SK-N-SH (cell line): ENCODE measurements at regions not wholly inside any gene's neighbourhood (a gene's known extent, or its start where the extent isn't known, plus 50 kb on each side); places are given as distances from the start of the nearest gene placed in this dataset.

Experiments used
- CTCF ChIA-PET: fragments of 300-600, 350-600 bp; formaldehyde crosslinking; extraction: SDS; loops from one replicate; lab custom pipeline; 2021; lab: Yijun Ruan, JAX
- POLR2A ChIA-PET: fragments of 350-600 bp; sonication (Branson Sonifier 250); formaldehyde crosslinking; extraction: SDS; loops from one replicate; lab custom pipeline; 2020; ENCODE audit warnings: antibody characterized with exemption, inconsistent platforms; lab: Yijun Ruan, JAX
- DNase-seq: peaks from one replicate; pipeline ENCODE4 v3.0.0; 2012
- H2AFZ ChIP-seq: fragments of 200-600 bp; sonication (generic); 2 replicates; pipeline ENCODE4 v1.8.1; 2016; ENCODE audit warnings: antibody characterized with exemption, mild to moderate bottlenecking, low read depth
- H3F3A ChIP-seq: fragments of 200-600 bp; sonication (generic); replicated peaks from 2 replicates; pipeline ENCODE3; 2016; ENCODE audit warnings: antibody characterized with exemption, mild to moderate bottlenecking; ENCODE audit not compliant: insufficient read depth
- H3K27ac ChIP-seq, 2 experiments: fragments of 200-500 bp in 1 of 2; fragments of 200-600 bp in 1 of 2; sonication (Bioruptor generic) in 1 of 2; sonication (generic), shearing (Covaris generic) in 1 of 2; 2 replicates each; pipeline versions ENCODE4 v1.5.1 to v1.6.1; 2014 to 2016; ENCODE audit warnings: low read depth in 2 of 2, inconsistent platforms in 1 of 2, low read length in 1 of 2, mild to moderate bottlenecking in 1 of 2, mixed read lengths in 1 of 2
- H3K27me3 ChIP-seq: fragments of 200-600 bp; sonication (generic), shearing (Covaris generic); 2 replicates; pipeline ENCODE4 v1.6.1; 2016; ENCODE audit warnings: mixed run types; ENCODE audit not compliant: insufficient read depth
- H3K36me3 ChIP-seq, 2 experiments: fragments of 200-500 bp in 1 of 2; fragments of 200-600 bp in 1 of 2; sonication (Bioruptor generic) in 1 of 2; sonication (generic) in 1 of 2; replicated peaks in 1 of 2; 2 replicates each; pipeline versions ENCODE3 to v1.5.1; 2014 to 2016; ENCODE audit warnings: low read length in 1 of 2, mild to moderate bottlenecking in 1 of 2; ENCODE audit not compliant: insufficient read depth in 2 of 2, control insufficient read depth in 1 of 2
- H3K4me1 ChIP-seq, 2 experiments: fragments of 200-500 bp in 1 of 2; fragments of 200-600 bp in 1 of 2; sonication (Bioruptor generic) in 1 of 2; sonication (generic), shearing (Covaris generic) in 1 of 2; 2 replicates each; pipeline versions ENCODE4 v1.5.1 to v1.6.1; 2014 to 2016; ENCODE audit warnings: low read depth in 1 of 2, low read length in 1 of 2, mixed run types in 1 of 2; ENCODE audit not compliant: insufficient read depth in 2 of 2, control insufficient read depth in 1 of 2
- H3K4me2 ChIP-seq: fragments of 200-600 bp; sonication (generic), shearing (Covaris generic); 2 replicates; pipeline ENCODE4 v1.6.1; 2017; ENCODE audit warnings: mixed run types
- H3K4me3 ChIP-seq, 2 experiments: fragments of 200-500 bp in 1 of 2; fragments of 200-600 bp in 1 of 2; sonication (Bioruptor generic) in 1 of 2; sonication (generic), shearing (Covaris generic) in 1 of 2; 2 replicates each; pipeline versions ENCODE4 v1.5.1 to v1.8.1; 2014 to 2016; ENCODE audit warnings: low read depth in 2 of 2, inconsistent platforms in 1 of 2, low read length in 1 of 2, mild to moderate bottlenecking in 1 of 2, mixed read lengths in 1 of 2, moderate library complexity in 1 of 2
- H3K79me2 ChIP-seq: fragments of 200-600 bp; sonication (generic); 2 replicates; pipeline ENCODE4 v1.8.1; 2017; ENCODE audit warnings: mild to moderate bottlenecking; ENCODE audit not compliant: insufficient read depth
- H3K9ac ChIP-seq: fragments of 200-600 bp; sonication (generic); 2 replicates; pipeline ENCODE4 v1.6.1; 2017; ENCODE audit warnings: mixed run types
- H3K9me2 ChIP-seq: fragments of 200-600 bp; sonication (generic); 2 replicates; pipeline ENCODE4 v1.6.1; 2017; ENCODE audit warnings: mixed run types
- H3K9me3 ChIP-seq: fragments of 200-600 bp; sonication (generic); 2 replicates; pipeline ENCODE4 v1.6.1; 2017; ENCODE audit warnings: mixed run types, mild to moderate bottlenecking, moderate library complexity
- H4K20me1 ChIP-seq: fragments of 200-600 bp; sonication (generic); 2 replicates; pipeline ENCODE4 v1.6.1; 2017; ENCODE audit warnings: mild to moderate bottlenecking, mixed run types; ENCODE audit not compliant: insufficient read depth
- CHD2 ChIP-seq: fragments of 150-350 bp; IDR thresholded peaks from 2 replicates; pipeline ENCODE4 v1.6.1; 2018; ENCODE audit warnings: low read length; ENCODE audit not compliant: partially characterized antibody
- ELF1 ChIP-seq: IDR thresholded peaks from 2 replicates; pipeline ENCODE4 v1.4.0; 2012
- MEF2A ChIP-seq: IDR thresholded peaks from 2 replicates; pipeline ENCODE4 v1.4.0; 2012; ENCODE audit warnings: low read depth, borderline replicate concordance
- MXI1 ChIP-seq: IDR thresholded peaks from 2 replicates; pipeline ENCODE4 v1.6.1; 2012; ENCODE audit warnings: mild to moderate bottlenecking, low read depth, low read length, improper control_type of control experiment
- NFIC ChIP-seq: IDR thresholded peaks from 2 replicates; pipeline ENCODE4 v1.4.0; 2012; ENCODE audit warnings: borderline replicate concordance
- POLR2AphosphoS5 ChIP-seq: IDR thresholded peaks from 2 replicates; pipeline ENCODE4 v1.6.1; 2012; ENCODE audit warnings: low read depth, low read length
- RAD21 ChIP-seq: IDR thresholded peaks from 2 replicates; pipeline ENCODE4 v1.6.1; 2012; ENCODE audit warnings: mild to moderate bottlenecking, low read length
- SIN3A ChIP-seq: IDR thresholded peaks from 2 replicates; pipeline ENCODE4 v1.6.1; 2012; ENCODE audit warnings: low read depth, mild to moderate bottlenecking, low read length, moderate library complexity, borderline replicate concordance
- SMC3 ChIP-seq: IDR thresholded peaks from 2 replicates; pipeline ENCODE4 v1.6.1; 2012; ENCODE audit warnings: low read depth, low read length, improper control_type of control experiment
- TAF1 ChIP-seq: IDR thresholded peaks from 2 replicates; pipeline ENCODE4 v1.6.1; 2012; ENCODE audit warnings: low read depth, mild to moderate bottlenecking, low read length, moderate library complexity, borderline replicate concordance
- YY1 ChIP-seq: IDR thresholded peaks from 2 replicates; pipeline ENCODE4 v1.4.0; 2012; ENCODE audit warnings: low read depth, mild to moderate bottlenecking
- WGBS: methylation state at CpG from one replicate; pipeline ENCODE4 v1.1.6; 2017; ENCODE audit warnings: low lambda C conversion rate; 5-methylcytosine and 5-hydroxymethylcytosine counted together
- TF ChIP-seq, protein P1 (sequence below): IDR thresholded peaks from 2 replicates; pipeline ENCODE4 v1.4.0; 2012; ENCODE audit warnings: low read depth, borderline replicate concordance
- TF ChIP-seq, protein P2 (sequence below): fragments of 150-350 bp; IDR thresholded peaks from 2 replicates; pipeline ENCODE4 v1.6.1; 2016; ENCODE audit warnings: mild to moderate bottlenecking, low read depth, low read length
- TF ChIP-seq, protein P3 (sequence below): fragments of 150-350 bp; IDR thresholded peaks from 2 replicates; pipeline ENCODE4 v1.6.1; 2017; ENCODE audit warnings: antibody characterized with exemption, low read length, low read depth, borderline replicate concordance
- TF ChIP-seq, protein P4 (sequence below): fragments of 200-600 bp; sonication (generic); IDR thresholded peaks from 2 replicates; pipeline ENCODE4 v1.6.1; 2017; ENCODE audit warnings: antibody characterized with exemption, mild to moderate bottlenecking, moderate library complexity

DNA sequence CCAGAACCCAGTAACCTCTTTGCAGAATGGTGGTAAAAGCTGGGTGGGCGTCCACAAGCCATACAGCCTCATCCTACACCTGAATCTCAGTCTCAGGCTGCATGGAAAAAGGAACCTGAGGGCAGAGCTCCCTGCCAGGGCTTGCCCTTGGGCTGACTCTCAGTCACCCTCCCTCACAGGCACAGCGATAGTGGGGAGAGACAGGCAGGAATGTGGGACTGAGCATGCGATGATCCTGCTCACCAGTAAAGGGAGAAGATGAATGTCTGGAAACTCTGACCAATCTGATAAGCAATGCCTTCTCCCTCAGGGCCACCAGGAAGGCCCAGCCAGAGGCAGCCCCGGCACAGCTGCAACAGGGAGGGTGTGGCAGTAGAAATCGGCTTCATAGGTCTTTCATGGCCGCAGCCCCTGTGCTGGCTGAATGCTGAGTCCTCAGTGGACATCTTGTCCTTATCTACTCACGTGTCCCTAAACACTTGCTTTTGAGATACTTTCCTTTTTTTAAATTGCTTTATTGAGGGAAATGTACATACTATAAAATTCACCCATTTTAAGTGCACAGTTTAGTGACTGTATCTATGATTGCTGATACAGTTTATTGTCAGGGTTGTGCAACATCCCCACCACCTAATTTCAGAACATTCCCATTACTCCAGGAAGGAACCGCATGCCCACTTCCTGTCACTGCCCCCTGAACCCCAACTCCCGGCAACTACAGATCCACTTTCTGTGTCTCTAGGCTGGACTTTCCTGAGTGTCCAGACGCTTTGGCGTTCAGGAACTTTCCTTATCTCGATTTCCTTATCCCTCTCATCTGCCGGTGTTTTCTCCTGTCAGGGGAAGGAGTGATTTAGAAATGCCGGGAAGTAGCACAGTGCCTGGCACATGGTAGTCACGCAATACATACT is 258.1 kb downstream of the PCNX1 start:
- no peak overlapping the region for H3K4me3 ChIP-seq
- H3K79me2 ChIP-seq, result no peaks in the 10 kb centered on the region
- WGBS, result 64% methylated on average over 13 of the region's 15 CpGs
- H3K27ac ChIP-seq, result no peak overlapping the region
- no peaks in the 10 kb centered on the region for H3F3A ChIP-seq
- no peak overlapping the region for H3K9ac ChIP-seq
- no peak for TF ChIP-seq SIN3A
- no peak for TF ChIP-seq MEF2A
- DNase-seq, result no peak
- ChIA-PET CTCF (interaction anchor here (1.2 to 1.7 kb wide), 6 partner anchors 23 to 588 kb away, joined by 3 to 6 read pairs (median 4); no protein-coding TSS in a partner anchor), POLR2A (no interaction called here)
- H3K9me3 ChIP-seq, result no peaks in the 10 kb centered on the region
- H3K36me3 ChIP-seq, result no peaks in the 10 kb centered on the region
- H4K20me1 ChIP-seq, result no peaks in the 10 kb centered on the region
- peak overlapping the region; percentile 62; the same call in 1 of the 2 replicates for H2AFZ ChIP-seq
- peaks cover 0 to 12% of the 10 kb centered on the region in 2 experiments; a peak in 1 of 4 replicates for H3K4me1 ChIP-seq
- H3K9me2 ChIP-seq, result no peaks in the 10 kb centered on the region
- no peak overlapping the region for H3K4me2 ChIP-seq
- H3K27me3 ChIP-seq, result no peaks in the 10 kb centered on the region

DNA sequence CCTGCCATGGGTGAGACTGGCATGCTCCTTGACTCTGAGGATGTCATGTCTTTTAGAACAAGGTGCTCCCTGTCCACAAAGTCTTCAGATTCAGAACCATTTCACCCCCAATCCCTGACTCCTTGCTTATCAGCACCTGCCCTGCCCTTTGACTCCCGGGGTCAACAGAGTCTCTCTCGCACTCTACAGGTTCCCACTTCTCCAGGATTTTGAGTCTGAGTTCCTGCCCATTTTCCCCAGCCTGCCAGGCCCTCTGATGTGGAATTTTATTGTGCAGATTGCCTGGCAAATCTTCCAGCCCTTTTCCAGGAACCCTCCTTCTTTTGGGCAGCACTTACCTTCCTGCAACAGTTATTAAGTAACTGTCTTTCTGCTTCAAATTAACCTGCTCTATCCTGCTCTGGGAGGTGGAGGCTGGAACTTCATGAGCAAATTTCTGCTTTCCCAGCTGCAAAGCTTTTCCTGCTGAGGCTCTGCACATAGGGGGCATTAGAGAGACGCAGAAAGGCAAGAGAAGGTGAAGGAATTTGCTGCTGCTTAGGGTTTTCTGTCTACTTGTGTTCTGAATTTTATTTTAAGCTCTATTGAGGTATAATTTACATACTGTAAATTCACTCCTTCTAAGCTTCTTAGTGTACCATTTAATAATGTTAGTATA is 259.1 kb downstream of the PCNX1 start:
- no peak overlapping the region for H3K4me2 ChIP-seq
- POLR2A ChIA-PET, result no interaction called here

More for the DNA sequence above, 259.1 kb downstream of the PCNX1 start:
- Histone ChIP-seq H3K36me3 (no peaks in the 10 kb centered on the region), H3K9me2 (no peaks in the 10 kb centered on the region), H2AFZ (no peak overlapping the region), H3K27me3 (no peaks in the 10 kb centered on the region), H4K20me1 (no peaks in the 10 kb centered on the region), H3F3A (no peaks in the 10 kb centered on the region), H3K4me1 (peaks cover 0 to 12% of the 10 kb centered on the region in 2 experiments; a peak in 1 of 4 replicates), H3K79me2 (no peaks in the 10 kb centered on the region), H3K4me3 (no peak overlapping the region), H3K9me3 (no peaks in the 10 kb centered on the region), H3K9ac (no peak overlapping the region), H3K27ac (no peak overlapping the region)
- TF ChIP-seq YY1 (no peak), CHD2 (no peak), RAD21 (peak; percentile 86), POLR2AphosphoS5 (no peak), ELF1 (no peak), TAF1 (no peak), SIN3A (no peak), NFIC (no peak), MXI1 (no peak), SMC3 (peak; percentile 70)
- TF ChIP-seq, protein P1, sequence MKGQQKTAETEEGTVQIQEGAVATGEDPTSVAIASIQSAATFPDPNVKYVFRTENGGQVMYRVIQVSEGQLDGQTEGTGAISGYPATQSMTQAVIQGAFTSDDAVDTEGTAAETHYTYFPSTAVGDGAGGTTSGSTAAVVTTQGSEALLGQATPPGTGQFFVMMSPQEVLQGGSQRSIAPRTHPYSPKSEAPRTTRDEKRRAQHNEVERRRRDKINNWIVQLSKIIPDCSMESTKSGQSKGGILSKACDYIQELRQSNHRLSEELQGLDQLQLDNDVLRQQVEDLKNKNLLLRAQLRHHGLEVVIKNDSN, result no peak
- TF ChIP-seq, protein P2, sequence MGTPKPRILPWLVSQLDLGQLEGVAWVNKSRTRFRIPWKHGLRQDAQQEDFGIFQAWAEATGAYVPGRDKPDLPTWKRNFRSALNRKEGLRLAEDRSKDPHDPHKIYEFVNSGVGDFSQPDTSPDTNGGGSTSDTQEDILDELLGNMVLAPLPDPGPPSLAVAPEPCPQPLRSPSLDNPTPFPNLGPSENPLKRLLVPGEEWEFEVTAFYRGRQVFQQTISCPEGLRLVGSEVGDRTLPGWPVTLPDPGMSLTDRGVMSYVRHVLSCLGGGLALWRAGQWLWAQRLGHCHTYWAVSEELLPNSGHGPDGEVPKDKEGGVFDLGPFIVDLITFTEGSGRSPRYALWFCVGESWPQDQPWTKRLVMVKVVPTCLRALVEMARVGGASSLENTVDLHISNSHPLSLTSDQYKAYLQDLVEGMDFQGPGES, result no peak
- TF ChIP-seq, protein P3, sequence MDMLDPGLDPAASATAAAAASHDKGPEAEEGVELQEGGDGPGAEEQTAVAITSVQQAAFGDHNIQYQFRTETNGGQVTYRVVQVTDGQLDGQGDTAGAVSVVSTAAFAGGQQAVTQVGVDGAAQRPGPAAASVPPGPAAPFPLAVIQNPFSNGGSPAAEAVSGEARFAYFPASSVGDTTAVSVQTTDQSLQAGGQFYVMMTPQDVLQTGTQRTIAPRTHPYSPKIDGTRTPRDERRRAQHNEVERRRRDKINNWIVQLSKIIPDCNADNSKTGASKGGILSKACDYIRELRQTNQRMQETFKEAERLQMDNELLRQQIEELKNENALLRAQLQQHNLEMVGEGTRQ, result no peak
- TF ChIP-seq, protein P4, sequence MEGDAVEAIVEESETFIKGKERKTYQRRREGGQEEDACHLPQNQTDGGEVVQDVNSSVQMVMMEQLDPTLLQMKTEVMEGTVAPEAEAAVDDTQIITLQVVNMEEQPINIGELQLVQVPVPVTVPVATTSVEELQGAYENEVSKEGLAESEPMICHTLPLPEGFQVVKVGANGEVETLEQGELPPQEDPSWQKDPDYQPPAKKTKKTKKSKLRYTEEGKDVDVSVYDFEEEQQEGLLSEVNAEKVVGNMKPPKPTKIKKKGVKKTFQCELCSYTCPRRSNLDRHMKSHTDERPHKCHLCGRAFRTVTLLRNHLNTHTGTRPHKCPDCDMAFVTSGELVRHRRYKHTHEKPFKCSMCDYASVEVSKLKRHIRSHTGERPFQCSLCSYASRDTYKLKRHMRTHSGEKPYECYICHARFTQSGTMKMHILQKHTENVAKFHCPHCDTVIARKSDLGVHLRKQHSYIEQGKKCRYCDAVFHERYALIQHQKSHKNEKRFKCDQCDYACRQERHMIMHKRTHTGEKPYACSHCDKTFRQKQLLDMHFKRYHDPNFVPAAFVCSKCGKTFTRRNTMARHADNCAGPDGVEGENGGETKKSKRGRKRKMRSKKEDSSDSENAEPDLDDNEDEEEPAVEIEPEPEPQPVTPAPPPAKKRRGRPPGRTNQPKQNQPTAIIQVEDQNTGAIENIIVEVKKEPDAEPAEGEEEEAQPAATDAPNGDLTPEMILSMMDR, result peak; percentile 64
- WGBS, result 79% methylated on average over 3 of the region's 3 CpGs
- DNase-seq, result peak; percentile 70
- CTCF ChIA-PET, result interaction anchor here (0.6 to 1.8 kb wide), 30 partner anchors 13 to 689 kb away, joined by 3 to 11 read pairs (median 4); no protein-coding TSS in a partner anchor
